GM12878 (cell line): ENCODE measurements at regions not wholly inside any gene's neighbourhood (a gene's known extent, or its start where the extent isn't known, plus 50 kb on each side); places are given as distances from the start of the nearest gene placed in this dataset.

ENCODE experiments used
- ATAC-seq: fragments of 200-7000 bp; cut with Tn5 transposase; 3 replicates; pipeline ENCODE4 v1.9.1; 2020; ENCODE audit warnings: mild to moderate bottlenecking, moderate library complexity
- BruUV-seq: library from RNA; stranded (reverse); fragments of 400-500 nt; replicated peaks from 2 replicates; lab custom pipeline; 2021; lab: Mats Ljungman, UMichigan
- CTCF ChIA-PET: fragments of 300-600 bp; sonication (Branson Sonifier 250); formaldehyde crosslinking; extraction: SDS; loops from one replicate; lab custom pipeline; 2021; ENCODE audit warnings: inconsistent platforms; lab: Yijun Ruan, JAX
- POLR2A ChIA-PET: fragments of 350-600 bp; formaldehyde crosslinking; extraction: SDS; loops from one replicate; lab custom pipeline; 2021; ENCODE audit warnings: inconsistent platforms; lab: Charles Lee
- RAD21 ChIA-PET: fragments of 300-600 bp; sonication (Branson Sonifier 250); formaldehyde crosslinking; loops from one replicate; lab custom pipeline; 2023; ENCODE audit warnings: antibody characterized with exemption; ENCODE audit not compliant: unreplicated experiment; lab: Charles Lee
- SMC1A ChIA-PET: fragments of 300-600 bp; sonication (Branson Sonifier 250); formaldehyde crosslinking; loops from one replicate; lab custom pipeline; 2023; ENCODE audit not compliant: unreplicated experiment, uncharacterized antibody; lab: Charles Lee
- DNase-seq: peaks from one replicate; pipeline ENCODE4 v3.0.0-alpha.2; 2011; ENCODE audit warnings: low read depth, low spot score
- FAIRE-seq: peaks from 3 replicates; lab custom pipeline; 2011; peaks lifted over from hg19 to GRCh38; lab: Jason Lieb, UNC
- H2AFZ ChIP-seq: 2 replicates; pipeline ENCODE4 v1.6.0; 2011; ENCODE audit warnings: low read depth, low read length, control low read depth; ENCODE audit not compliant: control insufficient read depth
- H3K27ac ChIP-seq: 2 replicates; pipeline ENCODE4 v1.5.1; 2011; ENCODE audit warnings: control low read depth; ENCODE audit not compliant: control insufficient read depth, insufficient read depth
- H3K27me3 ChIP-seq, 2 experiments: replicated peaks in 1 of 2; 2 replicates each; pipeline versions ENCODE4 v1.6.0 to v1.6.1; 2011; ENCODE audit warnings: low read length in 1 of 2; ENCODE audit not compliant: control insufficient read depth in 2 of 2, insufficient read depth in 2 of 2
- H3K36me3 ChIP-seq, 2 experiments: 2 replicates each; pipeline ENCODE4 v1.5.1; 2011; ENCODE audit warnings: low read length in 1 of 2; ENCODE audit not compliant: control insufficient read depth in 2 of 2, insufficient read depth in 2 of 2
- H3K4me1 ChIP-seq: 2 replicates; pipeline ENCODE4 v1.6.1; 2011; ENCODE audit warnings: mild to moderate bottlenecking, low read length, moderate library complexity, mixed read lengths; ENCODE audit not compliant: control insufficient read depth, insufficient read depth
- H3K4me2 ChIP-seq: 2 replicates; pipeline ENCODE4 v1.6.0; 2011; ENCODE audit warnings: control low read depth; ENCODE audit not compliant: control insufficient read depth, insufficient read depth
- H3K4me3 ChIP-seq: fragments of 200-600 bp; sonication (generic); 2 replicates; pipeline ENCODE4 v1.5.1; 2016
- H3K79me2 ChIP-seq: 2 replicates; pipeline ENCODE4 v1.6.0; 2011; ENCODE audit warnings: low read length; ENCODE audit not compliant: control insufficient read depth, insufficient read depth
- H3K9ac ChIP-seq: 2 replicates; pipeline ENCODE4 v1.8.0; 2011; ENCODE audit warnings: low read length, control low read depth, mixed read lengths; ENCODE audit not compliant: control insufficient read depth, insufficient read depth
- H3K9me3 ChIP-seq: replicated peaks from 3 replicates; pipeline ENCODE4 v1.5.1; 2011; ENCODE audit warnings: mild to moderate bottlenecking, low read length; ENCODE audit not compliant: control insufficient read depth, insufficient read depth
- H4K20me1 ChIP-seq: 2 replicates; pipeline ENCODE4 v1.6.0; 2011; ENCODE audit not compliant: control insufficient read depth, insufficient read depth
- CHD4 ChIP-seq: fragments of 200-600 bp; sonication (generic); IDR thresholded peaks from 2 replicates; pipeline ENCODE4 v1.6.1; 2016; ENCODE audit warnings: mild to moderate bottlenecking
- DPF2 ChIP-seq: fragments of 450-650 bp; IDR thresholded peaks from 2 replicates; pipeline ENCODE4 v1.6.1; 2017; ENCODE audit warnings: mild to moderate bottlenecking
- EED ChIP-seq: sonication (generic); IDR thresholded peaks from 2 replicates; pipeline ENCODE4 v1.6.1; 2016; ENCODE audit warnings: antibody characterized with exemption, low read depth
- EGR1 ChIP-seq, 2 experiments: IDR thresholded peaks; 1 replicate in 1 of 2; 2 replicates in 1 of 2; pipeline ENCODE4 v1.6.1; 2011 to 2012; ENCODE audit warnings: low read depth in 2 of 2, low read length in 2 of 2, borderline replicate concordance in 1 of 2, mild to moderate bottlenecking in 1 of 2, moderate library complexity in 1 of 2
- FOXK2 ChIP-seq: fragments of 450-650 bp; IDR thresholded peaks from 2 replicates; pipeline ENCODE4 v1.6.1; 2017; ENCODE audit warnings: mild to moderate bottlenecking, moderate library complexity
- IKZF2 ChIP-seq, 2 experiments: fragments of 450-650 bp; IDR thresholded peaks; 2 replicates each; pipeline ENCODE4 v1.6.1; 2017; ENCODE audit warnings: mild to moderate bottlenecking in 2 of 2, moderate library complexity in 2 of 2
- MTA3 ChIP-seq: IDR thresholded peaks from 2 replicates; pipeline ENCODE4 v1.6.1; 2012; ENCODE audit warnings: low read length, inconsistent platforms, borderline replicate concordance
- NRF1 ChIP-seq: conservative IDR thresholded peaks from 2 replicates; pipeline ENCODE4 v1.6.1; 2011; ENCODE audit warnings: mild to moderate bottlenecking, low read depth, low read length, improper control_type of control experiment
- PKNOX1 ChIP-seq: fragments of 450-650 bp; IDR thresholded peaks from 2 replicates; pipeline ENCODE4 v1.6.1; 2016; ENCODE audit warnings: mild to moderate bottlenecking
- POU2F2 ChIP-seq: IDR thresholded peaks from 3 replicates; pipeline ENCODE4 v1.6.1; 2011; ENCODE audit warnings: low read depth, mild to moderate bottlenecking, low read length, borderline replicate concordance
- SIX5 ChIP-seq: IDR thresholded peaks from 2 replicates; pipeline ENCODE4 v1.6.1; 2011; ENCODE audit warnings: mild to moderate bottlenecking, low read depth, low read length, moderate library complexity; ENCODE audit not compliant: severe bottlenecking
- SMAD1 ChIP-seq: fragments of 450-650 bp; IDR thresholded peaks from 2 replicates; pipeline ENCODE4 v1.6.1; 2018; ENCODE audit warnings: mild to moderate bottlenecking, low read depth; ENCODE audit not compliant: partially characterized antibody
- ZNF592 ChIP-seq: fragments of 450-650 bp; IDR thresholded peaks from 2 replicates; pipeline ENCODE4 v1.6.1; 2017; ENCODE audit warnings: mild to moderate bottlenecking, moderate library complexity
- WGBS: methylation state at CpG from one replicate; pipeline ENCODE4 v1.1.6; 2016; ENCODE audit warnings: low lambda C conversion rate; ENCODE audit not compliant: insufficient replicate concordance, insufficient coverage; ENCODE audit errors: missing lambda C conversion rate; 5-methylcytosine and 5-hydroxymethylcytosine counted together
- in situ Hi-C: fragments of 300-500 bp; cut with MboI; formaldehyde crosslinking; loops from 9 replicates; pipeline ENCODE4 v1.14.3; 2018; ENCODE audit warnings: mixed read lengths
- intact Hi-C: fragments of 100-400 bp; cut with micrococcal nuclease; formaldehyde crosslinking; loops from one replicate; pipeline ENCODE4 v1.14.2; 2022; ENCODE audit not compliant: unreplicated experiment
- TF ChIP-seq, protein P1 (sequence below): fragments of 450-650 bp; IDR thresholded peaks from 2 replicates; pipeline ENCODE4 v1.6.1; 2016; ENCODE audit warnings: mild to moderate bottlenecking
- TF ChIP-seq, protein P2 (sequence below), 3 experiments: IDR thresholded peaks in 2 of 3; conservative IDR thresholded peaks in 1 of 3; 2 replicates each; pipeline ENCODE4 v1.5.1; 2011; ENCODE audit warnings: low read depth in 3 of 3, low read length in 3 of 3, mild to moderate bottlenecking in 3 of 3, control low read depth in 2 of 3, moderate library complexity in 2 of 3, inconsistent platforms in 1 of 3, mixed read lengths in 1 of 3; ENCODE audit not compliant: control insufficient read depth in 2 of 3, insufficient read depth in 1 of 3; ENCODE audit errors: extremely low read depth in 1 of 3

GRCh38 chr5:91224969-91225368 is 158.1 kb downstream of the ARRDC3 start (continued):
- TF ChIP-seq FOXK2 (no peak), SIX5 (no peak), DPF2 (no peak), NRF1 (no peak)

DNA sequence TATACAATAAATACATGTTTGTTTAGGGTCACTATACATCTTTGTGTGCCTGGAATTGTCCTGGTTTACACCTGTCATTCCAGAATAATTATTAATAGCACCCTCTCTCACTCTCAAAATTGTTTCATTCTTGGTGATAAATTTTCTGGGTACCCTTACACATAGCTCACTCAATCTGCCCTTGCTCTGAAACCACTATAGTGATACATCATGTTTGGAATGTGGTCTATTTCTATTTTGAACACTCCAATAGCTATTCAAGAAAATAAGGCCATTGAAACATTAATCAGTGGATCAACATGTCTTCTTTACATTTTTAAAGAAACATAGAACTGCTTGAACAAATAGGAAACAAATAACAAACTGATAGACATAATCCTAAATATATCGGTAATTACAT is 158.7 kb downstream of the ARRDC3 start:
- Histone ChIP-seq H3K79me2 (no peaks in the 10 kb centered on the region), H3K9me3 (peaks cover 4% of the 10 kb centered on the region; the same call in 2 of the 3 replicates), H3K36me3 (no peaks in the 10 kb centered on the region), H3K4me1 (no peaks in the 10 kb centered on the region), H3K4me2 (no peak overlapping the region), H3K4me3 (no peak overlapping the region), H4K20me1 (no peaks in the 10 kb centered on the region), H3K27me3 (no peaks in the 10 kb centered on the region; a peak in 1 of 4 replicates), H3K9ac (no peak overlapping the region), H2AFZ (no peak overlapping the region), H3K27ac (no peak overlapping the region)
- ChIA-PET RAD21 (interaction anchor here (1.0 to 3.0 kb wide), 4 partner anchors 37 to 195 kb away, joined by 3 to 31 read pairs (median 8); partner anchors contain the start of gene ARRDC3), POLR2A (no interaction called here), CTCF (interaction anchor here (0.7 to 7.2 kb wide), 3 partner anchors 161 to 195 kb away, joined by 3 to 166 read pairs (median 10); partner anchors contain the start of gene ARRDC3), SMC1A (interaction anchor here (1.0 to 2.9 kb wide), 5 partner anchors 10 to 162 kb away, joined by 3 to 24 read pairs (median 3); no protein-coding TSS in a partner anchor)
- 43% methylated on average over 1 of the region's 1 CpG for WGBS
- intact Hi-C loops (no loop called here), in situ Hi-C loops (loop anchor here (5.0 kb wide), 2 partner anchors 122 to 163 kb away; no protein-coding TSS in a partner anchor)
- no peak for FAIRE-seq
- BruUV-seq: no TSS peak
- DNase-seq: no peak
- ATAC-seq: no peak
- TF ChIP-seq, protein P1, sequence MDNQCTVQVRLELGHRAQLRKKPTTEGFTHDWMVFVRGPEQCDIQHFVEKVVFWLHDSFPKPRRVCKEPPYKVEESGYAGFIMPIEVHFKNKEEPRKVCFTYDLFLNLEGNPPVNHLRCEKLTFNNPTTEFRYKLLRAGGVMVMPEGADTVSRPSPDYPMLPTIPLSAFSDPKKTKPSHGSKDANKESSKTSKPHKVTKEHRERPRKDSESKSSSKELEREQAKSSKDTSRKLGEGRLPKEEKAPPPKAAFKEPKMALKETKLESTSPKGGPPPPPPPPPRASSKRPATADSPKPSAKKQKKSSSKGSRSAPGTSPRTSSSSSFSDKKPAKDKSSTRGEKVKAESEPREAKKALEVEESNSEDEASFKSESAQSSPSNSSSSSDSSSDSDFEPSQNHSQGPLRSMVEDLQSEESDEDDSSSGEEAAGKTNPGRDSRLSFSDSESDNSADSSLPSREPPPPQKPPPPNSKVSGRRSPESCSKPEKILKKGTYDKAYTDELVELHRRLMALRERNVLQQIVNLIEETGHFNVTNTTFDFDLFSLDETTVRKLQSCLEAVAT: no peak
- no peak for TF ChIP-seq EGR1 (IDR thresholded peaks at IDR 0.05; ENCODE audit: borderline replicate concordance in 1 of 2, low read depth in 2 of 2, low read length in 2 of 2)
- no peak for TF ChIP-seq SMAD1
- TF ChIP-seq, protein P2, sequence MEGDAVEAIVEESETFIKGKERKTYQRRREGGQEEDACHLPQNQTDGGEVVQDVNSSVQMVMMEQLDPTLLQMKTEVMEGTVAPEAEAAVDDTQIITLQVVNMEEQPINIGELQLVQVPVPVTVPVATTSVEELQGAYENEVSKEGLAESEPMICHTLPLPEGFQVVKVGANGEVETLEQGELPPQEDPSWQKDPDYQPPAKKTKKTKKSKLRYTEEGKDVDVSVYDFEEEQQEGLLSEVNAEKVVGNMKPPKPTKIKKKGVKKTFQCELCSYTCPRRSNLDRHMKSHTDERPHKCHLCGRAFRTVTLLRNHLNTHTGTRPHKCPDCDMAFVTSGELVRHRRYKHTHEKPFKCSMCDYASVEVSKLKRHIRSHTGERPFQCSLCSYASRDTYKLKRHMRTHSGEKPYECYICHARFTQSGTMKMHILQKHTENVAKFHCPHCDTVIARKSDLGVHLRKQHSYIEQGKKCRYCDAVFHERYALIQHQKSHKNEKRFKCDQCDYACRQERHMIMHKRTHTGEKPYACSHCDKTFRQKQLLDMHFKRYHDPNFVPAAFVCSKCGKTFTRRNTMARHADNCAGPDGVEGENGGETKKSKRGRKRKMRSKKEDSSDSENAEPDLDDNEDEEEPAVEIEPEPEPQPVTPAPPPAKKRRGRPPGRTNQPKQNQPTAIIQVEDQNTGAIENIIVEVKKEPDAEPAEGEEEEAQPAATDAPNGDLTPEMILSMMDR (IDR thresholded peaks at IDR 0.05 in 2 of 3, conservative IDR thresholded peaks at IDR 0.05 in 1 of 3; ENCODE audit: control insufficient read depth in 2 of 3, extremely low read depth in 1 of 3, insufficient read depth in 1 of 3, low read depth in 3 of 3, low read length in 3 of 3): no peak
- TF ChIP-seq MTA3: no peak
- TF ChIP-seq POU2F2: no peak
- no peak for TF ChIP-seq IKZF2 (IDR thresholded peaks at IDR 0.05)
- TF ChIP-seq CHD4: no peak
- TF ChIP-seq EED: no peak
- no peak for TF ChIP-seq ZNF592
- TF ChIP-seq PKNOX1: no peak
